Stimulated activated naive CD4-positive, alpha-beta T cell (primary cell): ENCODE measurements at regions not wholly inside any gene's neighbourhood (a gene's known extent, or its start where the extent isn't known, plus 50 kb on each side); places are given as distances from the start of the nearest gene placed in this dataset.

Source experiments
- DNase-seq, 6 experiments: peaks; one replicate each; lab custom pipeline; 2025; lab: John Stamatoyannopoulos, UW

DNA sequence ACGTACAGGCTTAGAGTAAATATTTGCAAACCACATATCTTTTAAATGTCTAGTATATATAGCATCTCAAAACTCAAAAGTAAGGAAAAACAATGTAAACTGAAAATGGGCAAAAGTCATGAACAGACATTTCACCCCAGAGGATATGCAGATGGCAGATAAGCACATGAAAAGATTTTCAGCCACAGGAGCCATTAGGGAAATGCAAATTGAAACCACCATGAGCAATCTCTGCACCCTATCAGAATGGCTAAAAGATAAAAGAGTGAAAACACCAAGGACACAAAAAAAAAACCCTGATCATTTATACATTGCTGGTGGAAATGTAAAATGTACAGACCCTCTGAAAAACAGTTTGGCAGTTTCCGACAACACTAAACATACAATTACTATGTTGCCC lies 292.7 kb downstream of the ZNF516 start:
- DNase-seq, result no peak

DNA sequence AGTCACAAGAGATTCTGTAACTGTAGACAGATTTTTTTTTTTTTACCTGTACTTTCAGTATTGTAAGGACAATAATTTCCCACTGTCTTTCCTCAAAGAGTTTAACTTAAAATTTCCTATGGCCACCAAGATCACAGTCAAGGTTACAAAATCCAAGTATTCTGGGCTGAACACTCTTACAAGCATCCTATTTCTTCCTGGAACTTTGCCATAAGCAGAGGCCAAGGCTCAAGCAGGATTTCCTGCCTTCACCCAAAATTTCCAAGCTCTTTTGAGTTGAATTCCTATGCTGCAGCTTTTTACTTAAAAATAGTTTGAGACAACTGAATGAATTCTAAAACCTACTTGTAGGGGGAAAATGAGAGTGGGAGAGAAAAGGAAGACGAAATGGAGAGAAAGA lies 299.4 kb downstream of the ZNF516 start:
- no peak for DNase-seq

DNA sequence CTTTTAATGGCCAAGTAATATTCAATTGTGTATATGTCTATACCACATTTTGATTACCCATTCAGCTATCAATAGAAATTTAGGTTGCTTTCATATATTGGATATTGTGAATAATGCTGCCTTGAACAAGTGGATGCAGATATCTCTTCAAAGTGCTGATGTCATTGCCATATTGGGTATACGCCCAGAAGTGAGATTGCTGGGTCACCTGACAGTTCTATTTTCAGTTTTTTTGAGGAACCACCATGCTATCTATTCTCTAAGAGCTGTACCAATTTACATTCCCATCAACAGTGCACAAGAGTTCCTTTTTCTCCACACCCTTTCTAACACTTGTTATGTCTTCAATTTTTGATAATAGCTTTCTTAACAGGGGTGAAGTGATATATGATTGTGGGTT lies 306.9 kb downstream of the ZNF516 start:
- no peak for DNase-seq

DNA sequence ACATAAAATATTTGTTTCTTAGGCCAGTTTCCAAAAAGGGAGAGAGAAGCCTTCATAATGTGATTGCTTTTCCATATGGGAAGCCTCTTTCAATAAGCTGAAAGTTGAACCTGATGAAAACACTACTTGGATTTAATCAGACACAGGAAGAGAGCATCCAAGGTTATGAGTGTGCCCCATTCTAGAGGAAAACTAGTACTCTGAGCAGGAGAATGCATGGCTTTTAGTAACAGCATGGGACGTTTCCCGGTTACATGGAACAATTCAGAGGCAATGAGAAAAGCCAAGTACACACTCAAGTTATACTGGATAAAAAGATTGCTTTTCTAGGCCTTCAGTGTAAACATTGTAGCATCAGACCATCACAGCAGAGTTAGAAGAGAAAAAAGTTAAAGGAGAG lies 315.8 kb downstream of the ZNF516 start:
- no peak for DNase-seq

DNA sequence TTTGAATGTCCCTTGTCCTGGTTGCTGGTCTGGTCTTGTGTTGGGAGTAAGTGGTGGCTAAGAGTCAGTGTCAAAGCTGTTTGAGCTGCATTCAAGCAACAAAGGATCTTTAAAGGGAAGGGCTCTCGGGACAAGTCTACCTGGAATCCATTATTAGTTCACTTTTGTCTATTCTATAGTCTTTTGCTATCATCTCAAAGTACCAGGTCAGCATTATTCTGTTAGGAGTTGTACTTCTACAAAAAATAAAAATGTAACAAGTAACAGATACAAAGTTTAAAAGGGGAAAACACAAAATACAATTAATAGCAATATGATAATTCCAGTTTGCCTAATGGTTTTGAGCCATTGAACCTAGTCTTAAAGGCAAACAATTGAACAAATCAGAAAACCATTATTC lies 317.9 kb downstream of the ZNF516 start:
- no peak for DNase-seq

DNA sequence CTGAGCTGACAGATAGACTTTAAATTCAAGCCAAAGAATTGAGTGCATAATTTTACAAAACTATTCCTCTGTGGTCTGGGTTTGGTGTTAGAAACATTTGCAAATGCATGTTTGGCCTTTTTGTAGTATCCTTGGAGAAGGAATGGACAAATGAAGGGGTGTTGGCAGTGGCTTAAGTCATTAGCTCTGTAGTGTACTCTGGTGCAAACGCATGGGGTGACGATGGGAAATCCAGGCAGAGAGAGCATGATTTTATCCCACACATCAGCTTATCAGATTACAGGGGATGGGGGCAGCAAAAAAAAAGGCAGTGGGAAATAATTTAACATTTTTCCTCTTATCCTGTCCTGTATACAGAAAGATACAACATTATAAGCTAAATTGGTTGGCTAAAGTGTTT lies 320.6 kb downstream of the ZNF516 start:
- no peak for DNase-seq

DNA sequence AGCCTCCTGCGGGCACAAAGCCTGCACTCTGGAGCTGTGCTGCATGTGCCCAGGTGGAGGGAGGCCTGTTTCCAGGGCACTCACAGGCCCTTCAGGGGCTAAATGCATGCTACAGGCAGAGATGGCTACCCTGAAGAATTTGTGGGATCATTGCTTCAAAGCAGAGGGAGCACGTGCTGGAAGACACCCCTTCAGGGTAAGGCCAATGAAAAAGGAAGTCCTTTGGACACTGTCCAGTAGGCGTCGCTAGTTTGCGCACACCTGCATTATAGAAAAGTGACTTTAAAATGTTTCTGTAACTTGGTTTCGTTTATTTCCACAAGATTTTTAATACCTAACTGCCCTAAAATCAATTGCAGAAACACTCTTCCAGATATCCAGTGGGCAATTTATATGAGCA lies 325.3 kb downstream of the ZNF516 start:
- DNase-seq, result peak in 1 of 6 experiments; percentile 2

DNA sequence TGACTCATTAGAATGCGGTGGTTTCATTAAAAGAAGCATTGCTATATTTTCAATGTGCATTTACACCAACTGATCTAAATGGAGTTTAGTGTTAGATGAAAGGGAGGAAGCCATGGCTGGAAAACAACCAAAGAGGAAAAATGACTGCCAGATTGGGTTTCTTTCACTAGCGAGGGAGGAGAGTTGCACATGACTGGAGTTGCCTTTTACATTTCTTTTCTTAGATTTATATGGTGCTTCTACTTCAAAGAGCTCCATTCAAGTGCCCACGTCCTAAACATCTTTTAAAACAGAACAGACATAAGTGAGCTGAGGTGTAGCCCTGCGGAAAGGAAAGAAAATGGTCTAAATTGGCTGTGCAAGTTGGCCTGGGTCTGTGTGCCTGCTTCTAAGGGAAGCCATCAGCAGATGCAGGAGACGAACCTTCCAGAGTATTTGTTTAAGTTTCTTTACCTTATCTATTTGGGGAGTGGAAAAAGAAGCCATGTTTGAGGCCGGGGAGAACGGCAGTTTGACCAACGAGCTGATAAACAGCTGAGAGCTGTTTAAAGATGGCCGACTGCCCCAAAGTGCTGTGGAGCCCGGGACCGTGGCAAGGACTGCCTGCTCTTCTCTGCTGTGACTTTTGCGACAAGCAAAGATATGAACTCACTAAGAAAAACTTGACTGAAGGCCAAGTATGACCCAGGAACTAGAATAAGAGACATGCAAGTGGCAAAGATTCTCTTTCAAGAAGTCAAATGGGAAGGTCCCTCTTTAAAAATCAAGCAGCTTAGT lies 327.0 kb downstream of the ZNF516 start:
- DNase-seq, result no peak

DNA sequence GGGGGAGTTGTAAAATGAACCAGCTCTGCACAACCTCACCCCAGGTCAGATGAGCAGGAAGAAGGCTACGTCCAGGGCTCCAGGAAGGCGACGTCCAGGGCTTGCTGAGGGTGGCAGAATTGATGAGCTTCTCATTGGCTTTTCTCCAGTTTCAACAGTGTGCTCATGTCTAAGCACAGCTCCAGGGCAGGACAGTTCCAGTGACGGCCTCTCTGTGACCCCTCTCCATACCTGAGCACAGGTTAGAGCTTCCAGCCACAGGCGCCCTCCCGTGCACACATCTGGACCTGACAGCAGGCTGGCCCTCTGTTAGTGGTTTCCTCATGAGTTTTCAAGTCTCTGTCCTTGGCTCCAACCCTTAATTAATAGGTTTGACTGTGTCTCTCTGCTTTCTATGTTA lies 327.6 kb downstream of the ZNF516 start:
- DNase-seq, result no peak

DNA sequence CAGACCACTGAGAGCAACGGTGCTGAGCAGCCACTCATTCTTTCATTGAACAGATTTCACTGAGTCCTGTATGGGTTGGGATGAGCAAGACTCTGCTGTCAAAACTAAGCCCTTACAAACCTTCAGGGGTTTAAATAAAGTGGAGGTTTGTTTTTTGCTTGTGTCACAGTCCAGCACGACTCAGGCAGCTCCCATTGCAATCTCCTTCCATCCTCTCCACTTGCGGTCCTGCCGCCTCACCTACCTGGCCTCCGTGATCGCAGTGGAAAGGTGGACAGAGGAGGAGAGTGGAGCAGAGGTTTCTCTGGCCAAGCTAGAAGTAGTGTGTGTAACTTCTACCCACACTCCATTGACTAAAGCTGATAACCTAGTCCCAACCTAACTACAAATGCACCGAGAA lies 332.2 kb downstream of the ZNF516 start:
- DNase-seq, result no peak

DNA sequence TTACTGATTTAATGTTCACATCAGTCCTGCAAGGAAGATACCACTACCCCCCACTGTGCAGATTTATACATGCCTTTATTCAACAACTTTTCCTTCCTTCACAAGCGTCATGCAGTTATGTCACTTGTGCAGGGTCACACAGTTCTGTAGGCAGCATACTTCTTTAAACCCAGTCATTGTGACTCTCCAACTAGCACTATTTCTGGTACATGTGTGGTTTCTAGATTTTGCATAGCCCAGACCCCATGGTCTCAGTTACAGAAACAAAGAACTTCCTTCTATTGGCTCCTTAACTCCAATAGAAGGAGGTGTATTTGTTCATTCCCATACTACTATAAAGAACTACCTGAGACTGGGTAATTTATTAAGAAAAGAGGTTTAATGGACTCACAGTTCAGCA lies 333.1 kb downstream of the ZNF516 start:
- no peak for DNase-seq

DNA sequence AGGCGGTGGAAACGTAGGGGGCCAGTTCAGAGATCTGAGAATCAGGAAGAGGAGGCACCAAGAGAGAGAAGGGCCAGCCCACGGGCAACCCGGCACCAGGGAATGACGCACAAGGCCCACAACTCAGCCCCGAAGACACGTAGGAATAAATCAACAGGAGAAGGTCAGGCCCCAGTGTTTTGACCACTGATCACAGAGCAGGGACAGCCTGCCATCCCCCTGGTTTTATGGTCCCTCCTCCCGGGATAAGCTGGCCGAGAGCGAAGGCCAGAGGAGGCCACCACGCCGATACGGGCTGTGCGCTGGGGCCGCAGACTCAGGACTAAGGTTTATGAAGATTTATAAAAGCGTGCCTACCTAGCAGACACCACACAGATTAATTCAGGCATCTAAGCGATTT lies 341.4 kb downstream of the ZNF516 start:
- no peak for DNase-seq

DNA sequence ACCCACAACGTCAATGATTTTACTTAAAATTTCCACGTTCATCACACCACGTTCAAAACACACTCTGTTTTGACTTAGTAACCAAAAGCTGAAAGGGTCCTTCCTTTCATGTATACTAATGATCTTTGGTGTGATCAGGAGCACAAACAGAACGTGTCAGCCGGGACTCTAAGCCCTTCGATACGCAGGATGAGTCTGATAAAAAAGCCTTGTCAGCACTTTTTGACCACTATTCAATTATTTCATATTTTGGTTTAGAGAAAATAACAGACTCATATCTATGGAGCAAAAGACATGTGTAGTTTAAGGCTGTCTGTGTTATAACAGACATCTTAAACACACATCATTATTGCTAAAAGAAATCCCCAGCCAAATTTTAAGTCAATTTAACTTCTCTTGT lies 345.3 kb downstream of the ZNF516 start:
- DNase-seq, result no peak

DNA sequence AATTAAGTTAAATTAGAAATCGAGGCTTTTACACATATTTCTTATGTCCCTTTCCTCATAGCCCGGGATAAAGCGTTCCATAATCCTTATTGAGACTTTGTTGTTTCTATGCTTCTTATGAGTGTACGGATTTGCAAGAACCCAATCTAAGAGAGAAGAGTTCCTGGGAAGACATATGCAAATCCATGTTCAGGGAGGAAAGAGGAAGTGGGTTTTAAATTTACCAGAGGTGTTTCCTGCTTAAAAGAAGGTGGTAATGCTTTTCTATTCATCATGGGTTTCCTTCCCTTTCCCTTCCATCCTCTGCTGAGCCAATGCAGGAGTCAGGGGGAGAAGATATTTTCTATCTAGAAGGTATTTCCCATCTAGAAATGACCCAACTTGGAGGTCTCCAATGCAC lies 345.8 kb downstream of the ZNF516 start:
- DNase-seq, result no peak

DNA sequence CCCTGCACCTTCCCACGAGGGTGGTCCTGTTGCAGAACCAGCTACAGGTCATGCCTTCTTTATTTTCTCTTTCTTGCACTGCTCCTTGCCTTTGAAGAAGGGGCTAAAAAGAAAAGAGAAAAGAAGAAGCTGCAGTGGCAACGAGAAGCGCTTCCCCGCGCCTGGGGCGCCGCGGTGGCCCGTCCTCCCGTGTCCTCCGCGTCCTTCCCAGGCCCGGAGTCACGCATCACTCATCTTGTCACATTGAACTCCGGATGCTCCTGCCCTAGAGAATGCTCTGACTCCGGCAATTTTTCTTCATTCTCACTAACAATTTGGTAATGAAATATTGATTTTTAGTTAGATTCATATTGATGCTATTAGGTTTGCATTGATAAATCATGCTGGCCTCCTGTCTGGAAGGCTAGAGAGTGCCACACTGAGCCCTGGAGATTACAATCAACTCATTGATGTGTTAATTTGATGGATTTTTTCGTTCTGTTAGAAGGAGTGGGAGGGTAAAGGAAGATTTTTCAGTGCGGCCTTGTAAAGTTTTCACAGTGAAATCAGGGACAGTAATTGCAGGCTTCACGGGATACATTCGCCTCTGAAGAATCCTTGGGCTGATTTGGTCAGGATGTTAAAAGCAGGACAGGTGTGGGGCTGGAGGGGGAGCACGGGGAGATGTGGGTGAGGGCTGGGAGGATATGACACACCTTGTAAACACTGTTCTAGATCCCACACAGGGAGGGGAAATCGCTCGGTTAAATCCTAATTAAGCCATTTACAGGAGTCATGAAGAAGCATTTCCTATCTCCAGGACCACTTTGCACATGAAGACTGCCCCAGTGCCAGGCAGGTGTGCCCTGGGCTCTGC lies 349.3 kb downstream of the ZNF516 start:
- DNase-seq, result no peak

DNA sequence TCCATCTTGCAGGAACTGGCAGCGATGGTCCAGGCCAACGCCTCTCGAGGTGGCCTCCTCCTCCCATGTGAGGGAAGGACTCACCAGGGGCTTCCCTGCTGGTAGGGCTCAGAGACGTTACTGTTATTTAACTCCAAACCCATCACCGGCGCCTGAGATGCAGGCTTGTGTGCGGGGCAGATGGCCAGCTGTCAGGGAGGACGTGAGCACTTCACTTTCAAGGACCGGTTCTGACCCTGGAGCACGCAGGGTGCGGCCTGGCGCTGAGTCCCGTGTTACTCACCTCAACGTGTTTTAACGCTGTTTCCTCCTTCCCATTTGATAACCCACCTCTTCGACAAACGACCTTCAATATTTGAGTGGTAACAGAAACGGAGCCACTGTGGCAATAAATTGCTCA lies 350.2 kb downstream of the ZNF516 start:
- no peak for DNase-seq

DNA sequence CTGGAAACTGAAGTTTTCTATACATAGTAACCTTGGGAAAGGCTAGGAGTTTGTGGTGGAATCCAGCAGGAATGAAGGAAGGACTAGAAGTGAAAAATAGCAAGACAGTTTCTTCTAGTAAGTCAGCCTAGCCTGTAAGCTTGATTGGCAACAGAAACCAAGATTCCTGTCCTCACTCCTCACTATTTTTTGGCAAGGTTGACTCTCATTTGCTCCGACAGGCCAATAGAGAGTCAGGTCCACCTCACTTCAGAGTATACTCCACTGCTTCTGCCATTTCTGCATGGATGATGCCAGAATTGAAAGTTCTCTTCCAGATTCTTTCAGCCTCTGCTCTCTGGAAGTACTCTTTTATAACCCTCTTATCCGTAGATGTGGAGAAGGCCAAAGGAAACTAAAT lies 352.4 kb downstream of the ZNF516 start:
- no peak for DNase-seq

DNA sequence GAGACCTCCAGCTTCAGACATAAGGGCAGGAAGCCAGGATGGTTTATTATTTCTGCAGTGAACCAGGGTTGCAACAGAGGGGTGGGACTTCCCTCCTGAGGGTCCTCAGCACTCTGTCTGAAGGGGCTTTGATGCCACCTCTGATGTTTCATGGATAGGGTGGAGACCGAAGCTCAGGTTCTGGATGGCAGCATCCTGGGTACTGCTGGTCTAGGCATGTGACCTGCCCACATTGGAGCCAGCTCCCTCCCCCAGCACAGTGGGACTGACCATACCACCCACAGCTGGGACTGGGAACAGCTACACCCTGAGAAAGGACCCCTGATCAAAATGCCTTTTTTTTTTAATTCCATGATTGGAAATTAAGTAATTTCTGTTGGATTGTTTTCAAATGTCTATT lies 355.2 kb downstream of the ZNF516 start:
- no peak for DNase-seq

DNA sequence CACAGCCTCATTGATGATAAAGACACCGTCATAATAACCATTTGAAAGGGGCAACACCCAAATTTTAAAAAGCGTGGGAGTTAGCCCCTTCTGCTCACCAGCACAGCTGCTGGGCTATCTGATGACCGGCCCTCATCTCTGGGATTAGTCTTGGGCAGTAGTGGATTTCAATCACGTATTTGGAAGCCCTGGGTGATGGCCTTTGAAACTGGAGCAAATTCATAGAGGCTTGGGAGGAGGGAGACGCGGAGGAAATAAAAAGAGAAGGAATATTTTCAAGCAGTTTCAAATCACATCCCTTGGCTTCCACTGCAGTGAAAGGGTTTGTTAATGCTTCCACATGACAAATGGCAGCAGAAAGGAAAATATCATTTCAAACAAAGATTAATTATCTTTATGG lies 357.8 kb downstream of the ZNF516 start:
- DNase-seq, result no peak

DNA sequence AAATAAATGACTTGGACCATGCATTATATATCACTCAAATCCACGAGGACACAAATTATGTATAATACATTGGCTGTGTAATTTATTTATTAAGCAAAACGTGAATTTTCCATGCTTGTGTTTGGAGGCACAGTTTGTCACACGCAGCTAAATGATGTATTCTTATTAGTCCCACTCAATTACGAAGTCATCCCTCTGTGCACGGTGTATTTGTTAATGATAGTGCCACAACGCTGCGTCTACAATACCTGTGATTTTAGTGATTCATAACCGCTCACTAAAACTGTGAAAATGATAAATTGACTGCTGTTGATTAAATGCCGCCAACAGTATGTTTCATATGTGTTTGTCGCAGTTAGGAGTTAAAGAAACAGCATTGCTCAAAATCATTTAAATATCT lies 358.3 kb downstream of the ZNF516 start:
- DNase-seq, result no peak

DNA sequence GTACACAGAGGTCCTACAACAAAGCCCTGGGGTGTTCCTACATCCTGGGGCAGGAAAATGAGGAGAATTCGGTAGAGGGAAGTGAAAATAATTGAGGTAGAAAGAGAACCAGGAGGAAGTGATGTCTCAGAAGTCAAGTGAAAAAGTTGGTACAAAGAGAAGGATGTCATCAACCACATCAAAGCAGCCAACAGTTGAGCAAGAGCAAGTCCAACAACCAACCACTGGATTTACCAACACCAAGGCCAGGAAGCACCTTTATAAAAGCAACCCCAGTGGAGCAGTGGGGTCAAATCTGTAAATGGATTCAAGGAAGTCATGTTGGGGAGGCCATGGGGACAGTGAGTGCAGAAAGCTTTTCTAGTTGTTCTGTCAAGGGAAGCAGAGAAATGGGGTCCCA lies 360.4 kb downstream of the ZNF516 start:
- no peak for DNase-seq

DNA sequence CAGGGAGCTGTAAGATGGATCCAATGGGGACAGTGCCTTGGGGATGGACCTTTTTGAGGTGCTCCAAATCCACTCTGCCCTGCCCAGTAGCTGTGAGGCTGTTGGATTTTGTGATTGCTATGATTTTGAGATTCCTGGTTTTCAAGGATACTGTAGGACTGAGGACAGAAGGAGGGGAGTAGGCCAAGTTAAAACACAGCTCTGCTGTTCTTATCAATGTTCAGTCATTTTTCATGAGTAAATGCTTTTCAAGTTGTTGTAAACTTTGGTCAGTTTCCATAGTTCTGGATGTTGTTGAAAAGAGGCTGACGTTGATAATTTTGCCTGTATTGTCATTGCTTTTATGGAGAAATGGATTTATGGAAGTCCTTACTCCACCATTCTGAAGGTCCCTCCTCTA lies 361.2 kb downstream of the ZNF516 start:
- DNase-seq, result no peak

DNA sequence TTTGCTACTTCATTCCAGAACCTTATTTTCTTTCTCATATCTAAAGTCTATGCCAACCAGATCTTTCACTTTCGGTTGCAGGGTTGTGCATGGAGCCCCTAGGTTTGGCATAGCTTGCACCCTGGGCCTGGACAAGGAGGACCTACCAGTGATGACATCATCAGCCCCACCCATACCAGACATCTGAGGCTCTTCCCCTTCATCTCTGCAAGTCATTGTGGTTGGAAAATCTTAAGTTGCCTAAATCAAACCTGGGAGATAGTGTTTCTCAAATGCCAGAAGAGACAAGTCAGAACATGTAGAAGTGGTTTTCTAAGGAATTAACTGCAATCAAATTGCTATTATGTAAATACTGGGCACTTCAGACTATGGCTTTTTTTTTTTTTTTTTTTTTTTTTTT lies 363.3 kb downstream of the ZNF516 start:
- DNase-seq, result no peak

DNA sequence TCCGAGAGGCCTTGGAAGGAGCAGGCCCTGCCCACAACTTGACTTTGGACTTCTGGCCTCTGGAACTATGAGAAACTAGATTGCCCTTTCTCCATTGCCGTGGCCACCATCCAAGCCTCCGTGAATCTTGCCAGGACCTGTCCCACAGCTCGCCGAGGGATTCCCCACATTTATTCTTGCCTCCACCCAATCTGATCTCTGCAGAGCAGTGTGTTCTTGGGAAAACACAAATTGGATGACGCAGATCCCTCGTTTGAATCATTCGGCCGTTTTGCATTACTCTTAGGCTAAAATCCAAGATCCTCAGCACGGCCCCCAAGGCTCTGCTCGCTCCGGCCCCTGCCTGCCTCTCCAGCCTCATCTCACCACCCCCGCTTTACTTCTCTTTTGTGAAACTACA lies 364.2 kb downstream of the ZNF516 start:
- no peak for DNase-seq
